GM23248 (cell line): ENCODE measurements at regions not wholly inside any gene's neighbourhood (a gene's known extent, or its start where the extent isn't known, plus 50 kb on each side); places are given as distances from the start of the nearest gene placed in this dataset.
"Not testable (repeated sequence)": the region's sequence is repeated elsewhere in the genome, so short reads cannot be mapped to it uniquely, and the experiment has no call there.

Source experiments
- DNase-seq: peaks from one replicate; pipeline ENCODE4 v3.0.0-alpha.2; 2015
- H2AFZ ChIP-seq: fragments of 200-600 bp; sonication (generic); 2 replicates; pipeline ENCODE4 v1.6.1; 2016; ENCODE audit warnings: antibody characterized with exemption
- H3F3A ChIP-seq: fragments of 200-600 bp; sonication (generic); 2 replicates; pipeline ENCODE4 v1.6.1; 2016; ENCODE audit warnings: mild to moderate bottlenecking, antibody characterized with exemption, mixed run types; ENCODE audit not compliant: insufficient read depth
- H3K27ac ChIP-seq: fragments of 200-600 bp; sonication (generic); 2 replicates; pipeline ENCODE4 v1.5.1; 2016; ENCODE audit warnings: mild to moderate bottlenecking
- H3K27me3 ChIP-seq: fragments of 200-600 bp; sonication (generic); replicated peaks from 2 replicates; pipeline ENCODE4 v1.6.1; 2016; ENCODE audit warnings: mild to moderate bottlenecking; ENCODE audit not compliant: insufficient read depth
- H3K36me3 ChIP-seq: fragments of 200-600 bp; sonication (generic); 2 replicates; pipeline ENCODE4 v1.6.1; 2016; ENCODE audit warnings: low read depth, mild to moderate bottlenecking
- H3K4me1 ChIP-seq: fragments of 200-600 bp; sonication (generic); 2 replicates; pipeline ENCODE4 v1.6.1; 2016; ENCODE audit warnings: mild to moderate bottlenecking; ENCODE audit not compliant: insufficient read depth
- H3K4me2 ChIP-seq: fragments of 200-600 bp; sonication (generic); one replicate; pipeline ENCODE4 v1.6.1; 2016; ENCODE audit warnings: mild to moderate bottlenecking; ENCODE audit not compliant: unreplicated experiment
- H3K4me3 ChIP-seq: fragments of 200-600 bp; sonication (generic); 2 replicates; pipeline ENCODE4 v1.5.1; 2016; ENCODE audit warnings: mild to moderate bottlenecking
- H3K79me2 ChIP-seq: fragments of 200-600 bp; sonication (generic); 2 replicates; pipeline ENCODE4 v1.6.1; 2016; ENCODE audit warnings: mild to moderate bottlenecking; ENCODE audit not compliant: insufficient read depth
- H3K9ac ChIP-seq: fragments of 200-600 bp; sonication (generic); 2 replicates; pipeline ENCODE4 v1.6.1; 2016; ENCODE audit warnings: mild to moderate bottlenecking
- H3K9me2 ChIP-seq: fragments of 200-600 bp; sonication (generic); 2 replicates; pipeline ENCODE4 v1.6.1; 2016; ENCODE audit warnings: mixed run types, mild to moderate bottlenecking, moderate library complexity; ENCODE audit not compliant: insufficient read depth
- H3K9me3 ChIP-seq: fragments of 200-600 bp; sonication (generic); one replicate; pipeline ENCODE4 v1.6.1; 2017; ENCODE audit warnings: low read depth
- H4K20me1 ChIP-seq: fragments of 200-600 bp; sonication (generic); 2 replicates; pipeline ENCODE4 v1.6.0; 2016; ENCODE audit not compliant: insufficient read depth
- EZH2 ChIP-seq: fragments of 200-600 bp; sonication (generic); IDR thresholded peaks from 2 replicates; pipeline ENCODE4 v1.6.1; 2018; ENCODE audit warnings: antibody characterized with exemption, mild to moderate bottlenecking; ENCODE audit not compliant: insufficient read depth, poor library complexity, severe bottlenecking
- EZH2phosphoT487 ChIP-seq: fragments of 200-600 bp; sonication (generic); IDR thresholded peaks from 2 replicates; pipeline ENCODE4 v1.6.1; 2018; ENCODE audit warnings: antibody characterized with exemption, moderate library complexity, mild to moderate bottlenecking, low read depth; ENCODE audit not compliant: insufficient read depth
- WGBS, 2 experiments: methylation state at CpG; one replicate each; pipeline ENCODE4 v1.1.6; 2015 to 2017; ENCODE audit warnings: low lambda C conversion rate in 2 of 2, low coverage in 1 of 2; ENCODE audit errors: missing lambda C conversion rate in 2 of 2; 5-methylcytosine and 5-hydroxymethylcytosine counted together
- in situ Hi-C: fragments of 300-500 bp; cut with MboI; formaldehyde crosslinking; loops from 2 replicates; pipeline ENCODE4 v1.15.0; 2020

DNA sequence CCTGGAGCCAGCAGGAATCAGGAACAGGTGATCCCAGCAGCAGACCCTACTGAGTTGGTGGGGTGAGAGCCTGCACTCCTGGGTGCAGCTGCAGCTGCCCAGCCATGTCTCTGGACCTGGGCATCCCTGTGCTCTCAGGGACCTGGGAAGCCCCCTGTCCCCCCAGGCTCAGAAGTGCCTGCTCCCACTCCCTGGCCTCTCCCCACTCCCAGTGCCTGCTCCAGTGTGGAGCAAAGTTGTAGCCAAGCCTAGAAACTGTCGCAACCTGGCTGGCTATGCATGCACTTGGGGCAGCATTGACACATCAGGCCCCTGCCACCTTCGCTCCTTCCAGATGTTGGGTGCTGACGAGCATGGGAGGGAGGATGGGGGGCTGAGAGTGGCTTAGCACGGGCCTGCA is 1124.7 kb upstream of the ACVR2A start:
- H3F3A ChIP-seq, result no peaks in the 10 kb centered on the region
- H3K27ac ChIP-seq, result no peak overlapping the region
- no peaks in the 10 kb centered on the region for H4K20me1 ChIP-seq
- no peaks in the 10 kb centered on the region for H3K79me2 ChIP-seq
- WGBS, 2 experiments, result 52 to 54% methylated on average over 4 of the region's 4 CpGs
- H2AFZ ChIP-seq, result no peak overlapping the region
- no peaks in the 10 kb centered on the region for H3K9me2 ChIP-seq
- no peak for DNase-seq
- no peaks in the 10 kb centered on the region for H3K4me1 ChIP-seq
- in situ Hi-C loops, result no loop called here
- TF ChIP-seq EZH2 (no peak), EZH2phosphoT487 (no peak)
- H3K4me3 ChIP-seq, result no peak overlapping the region
- H3K4me2 ChIP-seq, result no peak overlapping the region
- H3K9ac ChIP-seq, result no peak overlapping the region
- no peaks in the 10 kb centered on the region for H3K36me3 ChIP-seq
- no peaks in the 10 kb centered on the region for H3K9me3 ChIP-seq
- H3K27me3 ChIP-seq, result no peaks in the 10 kb centered on the region

DNA sequence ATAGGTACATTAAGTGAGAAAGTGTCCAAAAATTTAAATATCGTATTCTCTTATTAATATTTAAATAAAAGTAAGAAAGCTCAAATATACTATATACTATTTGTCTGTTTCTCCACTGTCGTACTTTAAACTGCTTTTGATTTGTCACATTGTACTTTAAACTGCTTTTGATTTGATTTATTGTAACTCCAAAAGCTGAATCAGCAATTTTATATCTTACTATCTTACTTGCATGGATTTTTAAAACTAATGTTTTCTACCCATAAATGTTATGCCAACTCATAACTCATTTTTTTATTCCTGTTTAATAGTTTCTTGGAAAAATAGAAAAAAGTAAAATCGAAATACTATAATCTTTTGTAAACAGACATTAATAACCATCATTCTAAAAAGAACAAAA is 1128.2 kb upstream of the ACVR2A start:
- Histone ChIP-seq H3K27ac (no peak overlapping the region), H3K79me2 (no peaks in the 10 kb centered on the region), H3K36me3 (no peaks in the 10 kb centered on the region), H2AFZ (no peak overlapping the region), H3K4me3 (no peak overlapping the region), H3K4me1 (no peaks in the 10 kb centered on the region), H3K9me2 (no peaks in the 10 kb centered on the region), H3K4me2 (no peak overlapping the region), H3K27me3 (no peaks in the 10 kb centered on the region), H3K9me3 (no peaks in the 10 kb centered on the region), H4K20me1 (no peaks in the 10 kb centered on the region), H3K9ac (no peak overlapping the region), H3F3A (no peaks in the 10 kb centered on the region)
- in situ Hi-C loops, result no loop called here
- TF ChIP-seq EZH2 (no peak), EZH2phosphoT487 (no peak)
- DNase-seq, result no peak
- WGBS, 2 experiments, result 33 to 34% methylated on average over 3 of the region's 3 CpGs

DNA sequence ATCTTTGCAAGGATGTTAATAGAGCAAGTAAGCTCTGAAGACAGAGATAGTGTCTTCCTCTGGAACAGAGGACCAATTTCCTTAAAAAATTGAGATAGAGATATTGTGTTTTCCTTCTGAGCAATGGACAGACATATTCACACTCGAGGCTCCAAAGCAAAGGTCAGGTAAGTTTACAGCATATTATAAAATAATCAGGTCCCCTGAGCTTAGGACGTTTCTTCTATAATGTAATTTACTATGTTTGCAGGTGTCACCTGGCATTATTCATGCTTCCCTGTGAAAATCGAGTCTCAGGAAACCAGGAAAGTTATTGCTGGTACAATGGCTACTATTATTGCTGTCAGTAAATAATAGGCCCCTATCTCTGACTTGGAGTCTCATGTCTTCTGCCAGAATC is 1135.8 kb upstream of the ACVR2A start:
- Histone ChIP-seq H3K9me3 (no peaks in the 10 kb centered on the region), H3F3A (no peaks in the 10 kb centered on the region), H3K9ac (no peak overlapping the region), H3K4me3 (no peak overlapping the region), H3K4me1 (no peaks in the 10 kb centered on the region), H3K27me3 (no peaks in the 10 kb centered on the region), H3K36me3 (no peaks in the 10 kb centered on the region), H4K20me1 (no peaks in the 10 kb centered on the region), H3K79me2 (no peaks in the 10 kb centered on the region), H3K27ac (no peak overlapping the region), H3K9me2 (no peaks in the 10 kb centered on the region; the same call in 1 of the 2 replicates), H3K4me2 (no peak overlapping the region), H2AFZ (no peak overlapping the region)
- TF ChIP-seq EZH2phosphoT487, result no peak
- no peak for TF ChIP-seq EZH2
- DNase-seq, result no peak
- in situ Hi-C loops, result no loop called here
- 7 to 13% methylated on average over 3 of the region's 3 CpGs for WGBS, 2 experiments

DNA sequence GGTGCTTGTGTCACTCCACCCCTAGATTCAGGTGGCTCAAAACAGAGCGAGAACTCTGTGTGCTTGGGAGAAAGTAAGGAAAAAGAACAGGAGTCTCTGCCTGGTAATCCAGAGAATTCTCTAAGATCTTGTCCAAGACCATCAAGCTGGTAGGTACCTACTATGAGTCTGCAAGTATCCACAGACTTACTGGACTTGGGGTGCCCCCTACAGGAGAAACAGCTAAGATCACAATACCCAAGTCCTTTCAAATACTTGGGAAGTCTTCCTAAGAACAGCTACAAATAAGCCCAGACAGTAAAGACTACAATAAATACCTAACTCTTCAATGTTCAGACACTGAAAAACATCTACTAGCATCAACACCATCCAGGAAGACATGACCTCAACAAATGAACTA is 1143.6 kb upstream of the ACVR2A start:
- in situ Hi-C loops, result no loop called here
- H3K4me2 ChIP-seq, result no peak overlapping the region
- 54 to 67% methylated on average over 1 of the region's 1 CpG for WGBS, 2 experiments
- no peak overlapping the region for H2AFZ ChIP-seq
- no peaks in the 10 kb centered on the region for H4K20me1 ChIP-seq
- no peaks in the 10 kb centered on the region for H3K9me3 ChIP-seq
- H3K4me1 ChIP-seq, result no peaks in the 10 kb centered on the region
- no peaks in the 10 kb centered on the region for H3K79me2 ChIP-seq
- H3F3A ChIP-seq, result no peaks in the 10 kb centered on the region
- DNase-seq, result no peak
- H3K27me3 ChIP-seq, result no peaks in the 10 kb centered on the region
- TF ChIP-seq EZH2phosphoT487 (no peak), EZH2 (no peak)
- no peaks in the 10 kb centered on the region for H3K9me2 ChIP-seq
- no peak overlapping the region for H3K9ac ChIP-seq
- no peaks in the 10 kb centered on the region for H3K36me3 ChIP-seq
- no peak overlapping the region for H3K27ac ChIP-seq
- no peak overlapping the region for H3K4me3 ChIP-seq

DNA sequence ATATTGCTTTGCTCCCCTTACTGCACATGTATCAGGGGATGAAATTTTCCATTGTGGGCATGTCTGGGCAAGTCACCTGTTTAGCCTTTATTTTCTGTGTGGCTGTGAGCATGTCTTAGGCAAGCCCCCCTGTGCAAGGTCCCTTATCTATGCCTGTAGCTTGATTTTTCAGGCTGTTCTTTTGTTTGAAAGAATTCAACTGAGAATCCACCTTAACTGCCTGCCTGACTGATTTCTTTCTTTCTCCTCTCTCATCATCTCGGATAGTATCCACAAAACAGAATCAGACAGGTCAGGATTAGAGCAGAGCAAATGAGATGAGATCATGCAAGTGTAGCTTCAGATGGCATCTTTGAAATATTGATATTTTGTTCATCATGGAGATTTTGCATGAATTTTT is 1147.5 kb upstream of the ACVR2A start:
- Histone ChIP-seq H3K4me2 (no peak overlapping the region), H3K9me2 (no peaks in the 10 kb centered on the region), H3K9ac (no peak overlapping the region), H3K79me2 (no peaks in the 10 kb centered on the region), H3K4me3 (no peak overlapping the region), H3K36me3 (no peaks in the 10 kb centered on the region), H3K4me1 (no peaks in the 10 kb centered on the region), H3K27me3 (no peaks in the 10 kb centered on the region), H2AFZ (no peak overlapping the region), H3K27ac (no peak overlapping the region), H4K20me1 (no peaks in the 10 kb centered on the region), H3K9me3 (no peaks in the 10 kb centered on the region), H3F3A (no peaks in the 10 kb centered on the region)
- no peak for TF ChIP-seq EZH2
- TF ChIP-seq EZH2phosphoT487, result no peak
- in situ Hi-C loops, result no loop called here
- 67% methylated on average over 1 of the region's 1 CpG for WGBS, 2 experiments
- DNase-seq, result no peak

DNA sequence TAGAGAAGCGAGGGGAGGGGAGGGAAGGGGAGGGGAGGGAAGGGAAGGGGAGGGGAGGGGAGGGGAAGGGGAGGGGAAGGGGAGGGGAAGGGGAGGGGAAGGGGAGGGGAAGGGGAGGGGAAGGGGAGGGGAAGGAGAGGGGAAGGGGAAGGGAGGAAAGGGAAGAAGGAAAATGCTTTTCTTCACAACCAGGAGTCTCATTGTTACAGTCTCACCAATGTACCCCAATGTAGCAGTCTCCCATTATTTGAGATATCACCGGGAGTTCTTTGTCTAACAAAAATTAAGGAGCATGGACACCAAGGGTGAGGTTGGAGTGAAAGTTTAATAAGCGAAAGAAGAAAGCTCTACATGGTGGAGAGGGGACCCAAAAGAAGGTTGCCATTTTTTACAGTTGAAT is 1148.0 kb upstream of the ACVR2A start:
- H3K79me2 ChIP-seq, DNase-seq, H3K4me3 ChIP-seq, in situ Hi-C loops, H3K4me2 ChIP-seq, H3K9ac ChIP-seq, H3K9me2 ChIP-seq, H3K27ac ChIP-seq, H3K36me3 ChIP-seq, H3K4me1 ChIP-seq, H2AFZ ChIP-seq, H3K9me3 ChIP-seq, H3F3A ChIP-seq, H3K27me3 ChIP-seq, H4K20me1 ChIP-seq: not testable (repeated sequence)
- WGBS, 2 experiments, result 72% methylated on average over 2 to 3 of the region's 3 CpGs
